ENCODE measurements at regions not wholly inside any gene's neighbourhood (a gene's known extent, or its start where the extent isn't known, plus 50 kb on each side); places are given as distances from the start of the nearest gene placed in this dataset.

DNA sequence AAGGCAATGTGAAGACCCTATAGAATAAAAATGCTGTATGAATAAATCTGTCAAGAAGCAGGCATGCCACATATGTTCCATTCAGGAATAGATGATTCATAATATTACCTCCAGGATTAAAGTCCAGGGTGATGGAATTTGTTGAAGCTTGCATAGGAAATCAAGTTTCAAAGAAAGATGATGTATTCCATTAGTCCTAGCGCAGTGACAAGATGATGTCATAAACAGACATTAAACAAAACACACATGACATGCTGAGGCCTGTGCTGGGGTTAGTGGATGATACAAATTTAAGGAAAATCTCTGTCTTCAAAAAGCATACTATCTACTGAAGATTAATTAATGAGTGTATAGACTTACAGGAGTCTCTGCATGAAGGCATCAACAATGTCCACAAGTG lies 1025.2 kb downstream of the CDH11 start:
- WGBS, result 94% methylated on average over 1 of the region's 1 CpG
- ATAC-seq, result no peak
- intact Hi-C loops (cut with DNase I), result loop anchor here in 1 of 4 donors (10.0 kb wide), 1 partner anchor 358 kb away; no protein-coding TSS in a partner anchor

GRCh38 chr16:64094992-64095634 lies 1026.8 kb downstream of the CDH11 start:
- DNase-seq (no peak), ATAC-seq (no peak)
- Histone ChIP-seq H3K4me3 (ENCODE audit: low read length) (no peak overlapping the region), H3K9me3 (ENCODE audit: control insufficient read depth, low read length) (no peaks in the 10 kb centered on the region), H3K27ac (ENCODE audit: low read length) (no peak overlapping the region), H3K4me1 (ENCODE audit: control insufficient read depth, insufficient read depth, low read length) (no peaks in the 10 kb centered on the region), H3K27me3 (ENCODE audit: control insufficient read depth, insufficient read depth) (no peaks in the 10 kb centered on the region)
- 83% methylated on average over 7 of the region's 7 CpGs for WGBS
- intact Hi-C loops (cut with DNase I), result loop anchor here in 1 of 4 donors (10.0 kb wide), 1 partner anchor 360 kb away; no protein-coding TSS in a partner anchor

More for the DNA sequence above, 1025.2 kb downstream of the CDH11 start:
- Histone ChIP-seq H3K27ac (ENCODE audit: low read length) (no peak overlapping the region), H3K9me3 (ENCODE audit: control insufficient read depth, low read length) (no peaks in the 10 kb centered on the region), H3K27me3 (ENCODE audit: control insufficient read depth, insufficient read depth) (no peaks in the 10 kb centered on the region), H3K4me3 (ENCODE audit: low read length) (no peak overlapping the region), H3K4me1 (ENCODE audit: control insufficient read depth, insufficient read depth, low read length) (no peaks in the 10 kb centered on the region)
- DNase-seq, result no peak

DNA sequence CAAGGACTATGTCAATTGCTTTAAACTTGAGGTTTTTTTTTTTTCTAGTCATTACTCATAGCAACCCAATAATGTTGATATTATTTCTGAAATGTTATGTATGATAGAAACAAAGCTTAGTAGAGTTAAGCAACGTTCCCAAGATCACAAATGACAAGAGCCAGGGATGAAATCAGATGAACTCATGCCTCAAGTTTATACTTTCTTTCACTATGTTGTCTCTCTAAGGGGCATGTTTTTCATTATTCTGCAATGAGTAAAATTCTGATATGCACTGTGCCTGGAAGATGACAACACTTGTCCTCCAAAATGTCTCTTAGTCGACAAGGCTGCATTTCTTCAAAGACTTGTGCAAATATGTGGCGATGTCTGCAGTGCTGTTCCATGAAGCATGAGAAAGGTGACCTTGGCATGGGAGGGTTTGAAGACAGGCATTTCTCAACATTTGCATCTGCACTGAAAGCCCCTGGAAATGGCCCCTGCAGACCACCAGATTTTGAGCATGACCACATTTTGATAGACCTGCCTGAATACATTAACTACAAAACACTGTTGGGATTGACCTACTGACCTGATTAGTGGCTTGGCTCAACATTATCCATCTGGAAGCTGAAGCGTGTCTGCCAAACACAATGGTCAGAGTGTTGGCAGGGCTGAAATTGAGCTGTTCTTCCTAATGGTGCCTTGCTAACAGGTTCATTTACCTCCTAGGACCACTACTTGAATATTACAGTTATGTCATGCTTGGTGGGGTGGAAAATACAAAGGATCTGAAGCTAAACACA lies 1027.5 kb downstream of the CDH11 start:
- H3K27ac ChIP-seq (ENCODE audit: low read length), result no peak overlapping the region
- no peaks in the 10 kb centered on the region for H3K4me1 ChIP-seq (ENCODE audit: control insufficient read depth, insufficient read depth, low read length)
- no peaks in the 10 kb centered on the region for H3K9me3 ChIP-seq (ENCODE audit: control insufficient read depth, low read length)
- intact Hi-C loops (cut with DNase I), result loop anchor here in 1 of 4 donors (10.0 kb wide), 1 partner anchor 360 kb away; no protein-coding TSS in a partner anchor
- H3K4me3 ChIP-seq (ENCODE audit: low read length), result no peak overlapping the region
- ATAC-seq (no peak), DNase-seq (no peak)
- H3K27me3 ChIP-seq (ENCODE audit: control insufficient read depth, insufficient read depth), result no peaks in the 10 kb centered on the region
- 61% methylated on average over 4 of the region's 4 CpGs for WGBS

GRCh38 chr16:64092271-64092670 lies 1029.6 kb downstream of the CDH11 start:
- DNase-seq (no peak), ATAC-seq (no peak)
- Histone ChIP-seq H3K4me3 (ENCODE audit: low read length) (no peak overlapping the region), H3K27ac (ENCODE audit: low read length) (no peak overlapping the region), H3K4me1 (ENCODE audit: control insufficient read depth, insufficient read depth, low read length) (no peaks in the 10 kb centered on the region), H3K27me3 (ENCODE audit: control insufficient read depth, insufficient read depth) (no peaks in the 10 kb centered on the region), H3K9me3 (ENCODE audit: control insufficient read depth, low read length) (no peaks in the 10 kb centered on the region)
- 90% methylated on average over 3 of the region's 3 CpGs for WGBS
- intact Hi-C loops (cut with DNase I), result loop anchor here in 1 of 4 donors (10.0 kb wide), 1 partner anchor 363 kb away; no protein-coding TSS in a partner anchor

- Histone ChIP-seq H3K4me3 (ENCODE audit: low read length) (no peak overlapping the region), H3K27ac (ENCODE audit: low read length) (no peak overlapping the region), H3K27me3 (ENCODE audit: control insufficient read depth, insufficient read depth) (no peaks in the 10 kb centered on the region), H3K4me1 (ENCODE audit: control insufficient read depth, insufficient read depth, low read length) (no peaks in the 10 kb centered on the region), H3K9me3 (ENCODE audit: control insufficient read depth, low read length) (no peaks in the 10 kb centered on the region)
- no peak for DNase-seq
- intact Hi-C loops (cut with DNase I), result loop anchor here in 1 of 4 donors (10.0 kb wide), 1 partner anchor 364 kb away; no protein-coding TSS in a partner anchor
- WGBS, result 68% methylated on average over 2 of the region's 2 CpGs
- ATAC-seq, result no peak
Measured at GRCh38 chr16:64090327-64090726, 1031.5 kb downstream of the CDH11 start.

- no peak overlapping the region for H3K4me3 ChIP-seq (ENCODE audit: low read length)
- peak; percentile 16 to 47 for ATAC-seq
- H3K27me3 ChIP-seq (ENCODE audit: control insufficient read depth, insufficient read depth), result no peaks in the 10 kb centered on the region
- H3K9me3 ChIP-seq (ENCODE audit: control insufficient read depth, low read length), result no peaks in the 10 kb centered on the region
- no peaks in the 10 kb centered on the region for H3K4me1 ChIP-seq (ENCODE audit: control insufficient read depth, insufficient read depth, low read length)
- intact Hi-C loops (cut with DNase I), result loop anchor here in 1 of 4 donors (10.0 kb wide), 1 partner anchor 365 kb away; no protein-coding TSS in a partner anchor
- H3K27ac ChIP-seq (ENCODE audit: low read length), result no peak overlapping the region
- DNase-seq, result no peak
Measured at GRCh38 chr16:64089697-64090096, 1032.2 kb downstream of the CDH11 start.

DNA sequence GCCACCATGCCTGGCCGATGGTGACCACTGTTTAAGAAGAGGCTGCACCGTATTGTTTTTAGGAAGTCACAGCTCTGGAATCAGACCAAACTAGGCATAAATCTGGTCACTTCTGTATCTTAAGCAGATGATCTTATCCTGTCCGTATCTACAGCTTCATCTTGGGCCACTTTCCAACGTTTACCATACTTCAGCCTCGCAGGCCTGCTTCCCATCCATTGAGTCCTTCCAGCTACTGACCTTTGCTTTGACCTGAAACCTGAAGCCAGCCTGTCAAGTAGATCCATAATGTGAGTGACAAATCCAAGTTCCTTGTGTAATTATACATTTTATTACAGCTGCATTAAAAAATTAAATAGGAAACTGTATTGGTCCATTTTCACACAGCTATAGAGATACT lies 1033.0 kb downstream of the CDH11 start:
- ATAC-seq (no peak), DNase-seq (no peak)
- Histone ChIP-seq H3K4me3 (ENCODE audit: low read length) (no peak overlapping the region), H3K9me3 (ENCODE audit: control insufficient read depth, low read length) (no peaks in the 10 kb centered on the region), H3K27ac (ENCODE audit: low read length) (no peak overlapping the region), H3K4me1 (ENCODE audit: control insufficient read depth, insufficient read depth, low read length) (no peaks in the 10 kb centered on the region), H3K27me3 (ENCODE audit: control insufficient read depth, insufficient read depth) (no peaks in the 10 kb centered on the region)
- WGBS, result 80% methylated on average over 5 of the region's 5 CpGs
- intact Hi-C loops (cut with DNase I), result no loop called here

- Histone ChIP-seq H3K27ac (ENCODE audit: low read length) (no peak overlapping the region), H3K27me3 (ENCODE audit: control insufficient read depth, insufficient read depth) (no peaks in the 10 kb centered on the region), H3K4me1 (ENCODE audit: control insufficient read depth, insufficient read depth, low read length) (no peaks in the 10 kb centered on the region), H3K9me3 (ENCODE audit: control insufficient read depth, low read length) (no peaks in the 10 kb centered on the region), H3K4me3 (ENCODE audit: low read length) (no peak overlapping the region)
- ATAC-seq (no peak), DNase-seq (no peak)
- intact Hi-C loops (cut with DNase I), result no loop called here
- 74% methylated on average over 4 of the region's 4 CpGs for WGBS
Measured at GRCh38 chr16:64085296-64085695, 1036.6 kb downstream of the CDH11 start.

DNA sequence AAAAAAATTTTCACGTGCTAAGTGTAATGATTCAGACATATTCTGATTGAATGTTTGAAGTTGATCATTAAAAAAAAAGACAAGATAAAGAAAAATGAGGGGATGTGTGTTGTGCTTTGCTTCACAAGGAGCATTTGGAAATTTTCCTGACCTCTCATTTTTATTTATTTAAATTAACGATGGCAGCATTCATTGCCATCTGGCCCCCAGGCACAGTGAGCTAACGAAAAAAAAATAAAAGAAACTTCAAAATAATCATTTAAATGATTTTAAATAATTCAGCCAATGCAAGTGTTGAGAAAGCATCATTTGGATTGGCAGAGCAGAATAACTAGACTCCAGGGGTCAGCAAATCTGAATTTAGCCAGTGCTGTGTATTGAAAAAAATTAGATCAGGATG lies 1037.2 kb downstream of the CDH11 start:
- DNase-seq (no peak), ATAC-seq (no peak)
- intact Hi-C loops (cut with DNase I), result no loop called here
- Histone ChIP-seq H3K27ac (ENCODE audit: low read length) (no peak overlapping the region), H3K4me3 (ENCODE audit: low read length) (no peak overlapping the region), H3K4me1 (ENCODE audit: control insufficient read depth, insufficient read depth, low read length) (no peaks in the 10 kb centered on the region), H3K9me3 (ENCODE audit: control insufficient read depth, low read length) (no peaks in the 10 kb centered on the region), H3K27me3 (ENCODE audit: control insufficient read depth, insufficient read depth) (no peaks in the 10 kb centered on the region)
- WGBS, result 77% methylated on average over 3 of the region's 3 CpGs

DNA sequence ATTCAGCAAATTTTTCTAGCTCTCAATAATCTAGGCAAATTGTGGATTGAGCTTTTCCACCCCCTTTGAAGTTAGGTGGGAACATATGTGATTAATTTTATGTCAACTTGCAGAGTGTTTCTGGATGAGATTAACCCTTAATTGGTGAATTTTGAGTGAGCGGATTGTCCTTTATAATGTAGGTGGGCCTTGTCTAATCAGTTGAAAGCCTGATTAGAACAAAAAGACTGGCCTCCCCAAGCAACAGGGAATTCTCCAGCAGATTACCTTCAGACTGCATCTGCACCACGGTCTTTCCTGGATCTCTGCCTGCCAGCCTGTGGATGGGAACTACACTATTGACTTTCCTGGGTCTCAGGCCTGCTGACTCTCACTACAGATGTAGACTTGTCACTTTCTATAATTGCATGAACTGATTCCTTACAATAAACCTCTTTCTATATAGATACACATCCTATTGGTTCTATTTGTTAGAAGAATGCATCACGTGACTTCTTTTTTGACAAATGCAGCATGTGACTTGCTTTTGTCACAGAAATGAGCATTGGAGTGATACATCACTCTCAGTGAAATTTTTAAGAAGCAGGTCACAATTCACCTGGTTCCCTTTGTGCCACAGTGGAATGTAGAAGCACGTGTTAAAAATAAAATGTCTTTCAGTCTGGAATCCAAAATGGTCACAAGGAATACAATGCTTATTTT lies 1038.3 kb downstream of the CDH11 start:
- no peak for DNase-seq
- intact Hi-C loops (cut with DNase I), result no loop called here
- H3K27me3 ChIP-seq (ENCODE audit: control insufficient read depth, insufficient read depth), result no peaks in the 10 kb centered on the region
- H3K4me3 ChIP-seq (ENCODE audit: low read length), result no peak overlapping the region
- ATAC-seq, result no peak
- WGBS, result 76% methylated on average over 4 of the region's 4 CpGs
- no peaks in the 10 kb centered on the region for H3K4me1 ChIP-seq (ENCODE audit: control insufficient read depth, insufficient read depth, low read length)
- H3K9me3 ChIP-seq (ENCODE audit: control insufficient read depth, low read length), result no peaks in the 10 kb centered on the region
- no peak overlapping the region for H3K27ac ChIP-seq (ENCODE audit: low read length)

DNA sequence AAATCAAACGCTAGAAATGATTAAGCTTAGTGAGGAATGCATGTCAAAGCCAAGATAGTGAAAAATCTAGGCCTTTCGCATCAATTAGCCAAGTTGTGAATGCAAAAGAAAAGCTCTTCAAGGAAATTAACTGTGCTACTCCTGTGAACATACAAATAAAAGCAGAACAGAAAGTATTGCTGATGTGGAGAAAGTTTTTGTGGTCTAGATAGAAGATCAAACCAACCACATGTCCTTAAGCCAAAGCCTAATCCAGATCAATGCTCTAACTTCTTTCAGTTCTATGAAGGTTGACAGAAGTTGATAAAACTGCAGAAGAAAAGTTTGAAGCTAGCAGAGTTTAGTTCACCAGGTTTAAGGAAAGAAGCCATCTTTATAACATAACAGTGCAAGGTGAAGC lies 1044.6 kb downstream of the CDH11 start:
- Histone ChIP-seq H3K4me1 (ENCODE audit: control insufficient read depth, insufficient read depth, low read length) (no peaks in the 10 kb centered on the region), H3K4me3 (ENCODE audit: low read length) (no peak overlapping the region), H3K27me3 (ENCODE audit: control insufficient read depth, insufficient read depth) (no peaks in the 10 kb centered on the region), H3K9me3 (ENCODE audit: control insufficient read depth, low read length) (no peaks in the 10 kb centered on the region), H3K27ac (ENCODE audit: low read length) (no peak overlapping the region)
- ATAC-seq (no peak), DNase-seq (no peak)
- intact Hi-C loops (cut with DNase I), result no loop called here
- 87% methylated on average over 2 of the region's 2 CpGs for WGBS

All from right cardiac atrium (tissue), 5 donors.